ENCODE measurements at regions not wholly inside any gene's neighbourhood (a gene's known extent, or its start where the extent isn't known, plus 50 kb on each side); places are given as distances from the start of the nearest gene placed in this dataset.

GRCh38 chr15:62969442-62970089, 73.0 kb upstream of the TPM1 start:
- TF ChIP-seq, protein P1, sequence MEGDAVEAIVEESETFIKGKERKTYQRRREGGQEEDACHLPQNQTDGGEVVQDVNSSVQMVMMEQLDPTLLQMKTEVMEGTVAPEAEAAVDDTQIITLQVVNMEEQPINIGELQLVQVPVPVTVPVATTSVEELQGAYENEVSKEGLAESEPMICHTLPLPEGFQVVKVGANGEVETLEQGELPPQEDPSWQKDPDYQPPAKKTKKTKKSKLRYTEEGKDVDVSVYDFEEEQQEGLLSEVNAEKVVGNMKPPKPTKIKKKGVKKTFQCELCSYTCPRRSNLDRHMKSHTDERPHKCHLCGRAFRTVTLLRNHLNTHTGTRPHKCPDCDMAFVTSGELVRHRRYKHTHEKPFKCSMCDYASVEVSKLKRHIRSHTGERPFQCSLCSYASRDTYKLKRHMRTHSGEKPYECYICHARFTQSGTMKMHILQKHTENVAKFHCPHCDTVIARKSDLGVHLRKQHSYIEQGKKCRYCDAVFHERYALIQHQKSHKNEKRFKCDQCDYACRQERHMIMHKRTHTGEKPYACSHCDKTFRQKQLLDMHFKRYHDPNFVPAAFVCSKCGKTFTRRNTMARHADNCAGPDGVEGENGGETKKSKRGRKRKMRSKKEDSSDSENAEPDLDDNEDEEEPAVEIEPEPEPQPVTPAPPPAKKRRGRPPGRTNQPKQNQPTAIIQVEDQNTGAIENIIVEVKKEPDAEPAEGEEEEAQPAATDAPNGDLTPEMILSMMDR (optimal IDR thresholded peaks at IDR 0.05 in 1 of 3, IDR thresholded peaks at IDR 0.05 in 1 of 3, conservative IDR thresholded peaks at IDR 0.05 in 1 of 3; ENCODE audit: extremely low read depth in 1 of 3, insufficient read depth in 2 of 3, low read length in 3 of 3) = no peak
- no peak for TF ChIP-seq EZH2 (IDR thresholded peaks at IDR 0.05; ENCODE audit: low read length)

All from keratinocyte (primary cell).